GM11168 (cell line): ENCODE measurements at regions not wholly inside any gene's neighbourhood (a gene's known extent, or its start where the extent isn't known, plus 50 kb on each side); places are given as distances from the start of the nearest gene placed in this dataset.

Experiments
- in situ Hi-C: fragments of 300-500 bp; cut with MboI; formaldehyde crosslinking; loops from one replicate; pipeline ENCODE4 v1.12.0; 2022; ENCODE audit warnings: low sequenced_read_pairs; ENCODE audit not compliant: unreplicated experiment

GRCh38 chr10:78966844-78967488 lies 101.8 kb upstream of the ZMIZ1 start:
- in situ Hi-C loops: no loop called here

- in situ Hi-C loops: no loop called here
Observed at GRCh38 chr10:78968300-78968942, 100.3 kb upstream of the ZMIZ1 start.

DNA sequence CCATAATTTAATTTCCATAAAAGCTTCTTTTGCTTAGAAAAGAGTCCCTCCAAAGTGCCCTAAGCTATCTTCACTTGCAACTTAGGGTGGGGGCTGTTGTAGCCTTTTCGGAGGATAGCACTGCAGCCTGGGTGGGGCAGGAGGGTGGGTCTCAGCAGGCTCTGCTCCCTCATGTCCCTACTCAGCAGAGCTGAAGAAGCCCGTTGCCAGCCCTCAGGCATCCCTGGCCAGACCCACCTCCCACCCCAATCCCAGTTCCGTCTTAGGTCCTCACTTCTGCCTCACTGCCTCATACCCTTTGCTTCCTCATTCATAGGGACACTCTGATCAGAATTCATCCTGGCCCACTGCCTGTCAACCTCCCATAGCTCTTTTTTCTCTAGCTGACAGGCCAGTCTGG lies 99.8 kb upstream of the ZMIZ1 start:
- in situ Hi-C loops: no loop called here

- in situ Hi-C loops: no loop called here
Observed at GRCh38 chr10:78969719-78970118, 99.0 kb upstream of the ZMIZ1 start.

DNA sequence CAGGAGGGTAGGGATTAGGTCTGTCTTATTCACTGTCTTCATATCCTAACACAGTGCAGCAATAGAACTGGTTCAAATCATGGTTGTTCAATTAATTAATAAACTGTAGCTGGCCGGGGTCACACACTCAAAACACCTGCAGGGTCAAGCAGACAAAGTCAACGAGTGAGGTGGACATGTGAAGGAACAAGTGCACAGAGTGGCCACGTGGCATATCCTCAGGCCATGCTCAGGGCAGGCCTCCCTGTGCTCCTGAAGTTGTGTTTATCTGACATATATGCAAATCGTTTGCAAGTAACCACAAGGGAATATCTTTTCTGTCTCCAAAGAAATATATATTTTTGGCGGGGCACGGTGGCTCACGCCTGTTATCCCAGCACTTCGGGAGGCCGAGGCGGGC lies 98.5 kb upstream of the ZMIZ1 start:
- in situ Hi-C loops: no loop called here

DNA sequence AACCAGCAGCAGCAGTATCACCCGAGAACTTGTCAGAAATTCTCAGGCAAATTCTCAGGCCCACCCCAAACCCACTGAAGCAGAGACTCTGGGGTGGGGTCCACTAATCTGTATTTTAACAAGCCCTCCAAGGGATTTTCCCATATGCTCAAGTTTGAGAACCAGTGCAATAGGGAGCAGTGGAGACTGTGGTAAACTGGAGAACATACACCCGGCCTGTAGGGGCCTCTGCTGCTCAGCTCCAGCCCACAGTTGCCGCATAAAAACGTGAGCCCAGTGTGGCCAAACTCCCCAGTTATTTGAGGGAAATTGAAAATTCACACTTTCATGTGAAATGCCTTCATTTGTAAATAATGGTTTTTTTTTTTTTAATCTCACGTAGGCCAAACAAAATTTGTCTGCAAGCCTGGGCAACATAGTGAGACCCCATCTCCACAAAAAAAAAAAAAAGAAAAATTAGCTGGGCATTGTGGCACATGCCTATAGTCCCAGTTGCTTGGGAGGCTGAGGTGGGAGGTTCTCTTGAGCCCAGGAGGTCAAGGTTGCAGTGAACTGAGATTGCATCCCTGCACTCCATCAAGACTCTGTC lies 97.6 kb upstream of the ZMIZ1 start:
- in situ Hi-C loops: no loop called here

GRCh38 chr10:78972160-78972946 lies 96.4 kb upstream of the ZMIZ1 start:
- in situ Hi-C loops: no loop called here

- in situ Hi-C loops: no loop called here
Observed at GRCh38 chr10:78972947-78973900, 95.5 kb upstream of the ZMIZ1 start.

- in situ Hi-C loops: no loop called here
Observed at GRCh38 chr10:78973901-78974616, 94.7 kb upstream of the ZMIZ1 start.

DNA sequence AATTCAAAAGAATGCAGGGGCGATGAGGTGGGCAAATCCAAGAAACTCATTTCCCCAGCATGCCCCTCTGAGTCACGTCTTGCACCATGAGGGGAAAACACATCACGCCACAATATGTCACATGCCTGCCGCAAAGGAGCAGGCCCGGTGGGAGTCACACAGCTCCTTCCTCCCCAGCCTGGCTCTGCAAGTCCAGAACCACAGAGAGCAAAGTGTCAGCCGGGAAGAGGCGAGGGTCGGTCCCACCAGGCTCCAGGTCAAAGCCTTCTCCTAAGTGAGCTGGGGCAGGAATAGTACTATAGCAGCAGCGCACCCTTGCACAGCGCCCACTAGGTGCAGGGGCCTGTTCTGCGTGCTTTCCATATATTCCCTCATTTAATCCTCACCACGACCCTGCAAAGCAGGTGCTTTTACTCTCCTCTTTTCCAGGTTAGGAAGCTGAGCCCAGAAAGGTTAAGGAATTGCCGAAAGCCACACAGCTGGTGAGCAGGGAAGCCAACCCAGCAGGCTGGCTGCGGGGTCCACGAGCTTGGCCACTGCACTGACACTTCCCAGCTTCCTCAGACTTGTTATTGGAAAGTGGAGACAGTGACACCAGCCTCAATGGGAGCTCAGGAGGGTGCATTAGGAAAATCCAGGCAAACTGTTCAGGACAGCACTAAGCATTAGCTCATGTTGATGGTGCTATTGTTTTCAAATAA lies 94.0 kb upstream of the ZMIZ1 start:
- in situ Hi-C loops: no loop called here

DNA sequence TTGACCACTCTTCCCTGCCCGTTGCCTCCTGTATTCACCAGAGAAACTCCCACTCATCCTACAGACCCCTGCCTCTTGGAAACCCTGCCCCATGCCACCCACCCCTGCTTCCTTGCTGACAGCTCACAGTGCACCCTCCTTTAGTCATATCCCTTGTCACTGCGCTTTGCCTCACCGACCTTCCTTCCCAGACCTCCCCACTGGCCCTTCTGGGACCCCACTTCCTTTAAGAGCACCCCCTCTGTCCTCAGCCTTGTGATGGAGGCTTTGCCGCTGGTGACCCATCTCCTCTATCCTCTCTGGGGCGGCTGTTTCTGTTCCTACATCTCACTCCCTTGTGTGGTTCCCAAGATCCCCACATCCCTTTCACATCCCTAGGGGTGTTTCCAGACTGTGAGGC lies 92.8 kb upstream of the ZMIZ1 start:
- in situ Hi-C loops: no loop called here

- in situ Hi-C loops: no loop called here
Observed at GRCh38 chr10:78976825-78977755, 91.7 kb upstream of the ZMIZ1 start.

GRCh38 chr10:78979938-78980337 lies 88.8 kb upstream of the ZMIZ1 start:
- in situ Hi-C loops: no loop called here

- in situ Hi-C loops: no loop called here
Observed at GRCh38 chr10:78980354-78980753, 88.4 kb upstream of the ZMIZ1 start.

DNA sequence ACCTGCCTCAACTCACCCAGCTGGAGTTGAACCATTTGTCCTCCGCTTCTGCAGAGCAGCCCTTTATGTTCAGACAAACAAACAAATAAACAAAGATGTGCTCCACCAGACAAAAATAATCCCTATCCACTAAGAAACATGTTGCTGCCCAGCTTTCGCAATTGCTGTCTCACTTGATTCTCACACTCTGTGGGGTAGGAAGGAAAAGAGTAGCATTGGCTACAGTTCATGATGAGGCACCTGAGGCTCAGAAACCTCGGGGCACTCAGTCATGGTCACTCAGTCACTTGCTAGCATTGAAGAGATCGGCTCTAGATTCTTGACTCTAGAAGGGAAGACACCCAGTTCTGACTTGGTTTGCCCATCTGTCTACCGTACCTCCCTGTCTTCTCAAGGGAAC lies 88.0 kb upstream of the ZMIZ1 start:
- in situ Hi-C loops: no loop called here

GRCh38 chr10:78981257-78981969 lies 87.4 kb upstream of the ZMIZ1 start:
- in situ Hi-C loops: no loop called here

DNA sequence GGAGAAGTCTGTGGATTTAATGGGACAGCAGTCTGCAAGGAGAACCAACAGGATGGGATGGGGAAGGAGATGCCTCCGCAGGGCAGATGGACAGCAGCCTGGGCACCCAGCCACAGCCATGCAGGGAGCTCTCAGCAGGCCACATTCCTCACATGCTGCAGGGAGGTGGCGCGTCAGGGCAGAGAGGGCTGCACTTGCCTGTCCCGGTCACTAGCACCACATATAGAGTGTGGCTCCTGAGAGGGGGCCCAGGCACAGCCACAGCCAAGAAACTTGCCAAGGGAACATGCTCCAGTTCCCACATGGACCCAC lies 86.8 kb upstream of the ZMIZ1 start:
- in situ Hi-C loops: no loop called here
